ENCODE measurements at regions not wholly inside any gene's neighbourhood (a gene's known extent, or its start where the extent isn't known, plus 50 kb on each side); places are given as distances from the start of the nearest gene placed in this dataset.

DNA sequence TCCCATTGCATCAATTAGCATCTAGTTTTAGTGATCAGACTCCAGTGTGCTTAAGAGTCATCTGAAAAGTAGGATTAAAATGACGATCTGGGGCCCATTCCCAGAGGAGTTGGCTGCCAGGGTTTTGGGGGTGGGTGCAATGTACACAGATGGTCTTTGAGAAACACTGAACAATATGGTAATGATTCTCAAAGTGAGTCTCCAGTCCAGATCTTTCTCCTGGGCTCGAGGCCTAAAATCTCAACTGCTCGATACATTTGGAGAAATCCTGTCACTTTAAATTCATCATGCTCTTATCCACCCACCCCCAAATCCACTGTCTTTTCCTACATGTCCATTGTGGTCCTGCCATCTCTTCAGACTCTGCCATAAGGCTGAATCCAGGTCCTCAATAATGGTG is 80.7 kb upstream of the MYLIP start (continued):
- no peak for TF ChIP-seq CTCF (IDR thresholded peaks at IDR 0.05)
- no peak for TF ChIP-seq MEF2A (IDR thresholded peaks at IDR 0.05; ENCODE audit: borderline replicate concordance, low read depth)
- no peak for TF ChIP-seq GABPA (IDR thresholded peaks at IDR 0.05; ENCODE audit: low read depth)
- TF ChIP-seq IRF3 (IDR thresholded peaks at IDR 0.05; ENCODE audit: low read depth, low read length): no peak

DNA sequence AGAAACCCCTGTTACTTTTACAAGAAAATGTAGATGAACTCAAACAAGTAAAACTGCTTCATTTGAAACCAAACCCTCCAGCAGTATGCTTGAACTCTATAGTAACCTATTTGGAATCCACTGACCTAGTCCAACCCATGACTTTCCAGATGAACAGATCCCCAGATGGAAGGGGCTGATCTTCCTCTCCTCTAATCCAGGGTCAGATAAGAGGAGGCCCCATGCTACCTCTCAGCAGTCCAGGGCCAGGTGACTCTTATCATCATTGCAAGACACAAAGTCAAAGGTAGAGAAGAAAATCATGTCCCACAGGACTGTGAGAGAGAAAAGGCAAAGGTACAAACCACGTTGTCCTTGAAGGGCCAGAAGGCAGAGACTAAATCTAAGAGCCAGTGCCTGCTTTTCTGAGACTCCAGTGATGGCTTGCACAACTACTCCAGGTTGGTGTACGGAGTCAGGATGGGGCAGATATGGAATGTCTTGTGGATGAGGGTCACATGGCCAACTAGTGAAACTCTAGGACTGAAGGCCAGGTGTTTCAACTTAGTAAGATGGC is 81.4 kb upstream of the MYLIP start:
- H3K9me2 ChIP-seq: no peaks in the 10 kb centered on the region
- H3K4me3 ChIP-seq (ENCODE audit: low read depth in 2 of 2, low read length in 1 of 2): no peak overlapping the region
- H3F3A ChIP-seq (replicated peaks; ENCODE audit: insufficient read depth): no peaks in the 10 kb centered on the region
- H3K27ac ChIP-seq (ENCODE audit: low read depth in 2 of 2, low read length in 1 of 2): no peak overlapping the region
- H3K36me3 ChIP-seq (replicated peaks in 1 of 2; ENCODE audit: control insufficient read depth in 1 of 2, insufficient read depth in 2 of 2, low read length in 1 of 2): no peaks in the 10 kb centered on the region
- ChIA-PET CTCF (no interaction called here), POLR2A (no interaction called here)
- no peak for DNase-seq
- H2AFZ ChIP-seq (ENCODE audit: low read depth): no peak overlapping the region
- no peaks in the 10 kb centered on the region for H3K4me1 ChIP-seq (ENCODE audit: control insufficient read depth in 1 of 2, insufficient read depth in 2 of 2, low read depth in 1 of 2, low read length in 1 of 2)
- H3K27me3 ChIP-seq (ENCODE audit: insufficient read depth): no peaks in the 10 kb centered on the region
- WGBS (ENCODE audit: low lambda C conversion rate): 12% methylated on average over 2 of the region's 2 CpGs
- no peaks in the 10 kb centered on the region for H4K20me1 ChIP-seq (ENCODE audit: insufficient read depth)
- H3K4me2 ChIP-seq: no peak overlapping the region
- no peaks in the 10 kb centered on the region for H3K79me2 ChIP-seq (ENCODE audit: insufficient read depth)
- H3K9ac ChIP-seq: no peak overlapping the region
- H3K9me3 ChIP-seq: no peaks in the 10 kb centered on the region
- TF ChIP-seq CHD2 (IDR thresholded peaks at IDR 0.05; ENCODE audit: low read length, partially characterized antibody) (no peak), IRF3 (IDR thresholded peaks at IDR 0.05; ENCODE audit: low read depth, low read length) (no peak), YY1 (IDR thresholded peaks at IDR 0.05; ENCODE audit: low read depth) (no peak), GATA2 (CRISPR knock-in tag; IDR thresholded peaks at IDR 0.05) (no peak), TCF12 (IDR thresholded peaks at IDR 0.05) (no peak), RAD21 (IDR thresholded peaks at IDR 0.05; ENCODE audit: low read length) (no peak), ZBTB33 (IDR thresholded peaks at IDR 0.05; ENCODE audit: borderline replicate concordance, low read depth) (no peak), NRF1 (IDR thresholded peaks at IDR 0.05; ENCODE audit: low read depth, low read length) (no peak), SIN3A (IDR thresholded peaks at IDR 0.05; ENCODE audit: borderline replicate concordance, low read depth, low read length) (no peak), ELF1 (IDR thresholded peaks at IDR 0.05) (no peak), EZH2phosphoT487 (IDR thresholded peaks at IDR 0.05; ENCODE audit: borderline replicate concordance, low read depth) (no peak), EP300 (IDR thresholded peaks at IDR 0.05; ENCODE audit: borderline replicate concordance in 1 of 2, low read depth in 1 of 2, low read length in 1 of 2) (no peak), GABPA (IDR thresholded peaks at IDR 0.05; ENCODE audit: low read depth) (no peak), TEAD4 (IDR thresholded peaks at IDR 0.05; ENCODE audit: borderline replicate concordance, insufficient read depth) (no peak), RCOR1 (IDR thresholded peaks at IDR 0.05; ENCODE audit: low read length) (no peak)
- TF ChIP-seq, protein P1, sequence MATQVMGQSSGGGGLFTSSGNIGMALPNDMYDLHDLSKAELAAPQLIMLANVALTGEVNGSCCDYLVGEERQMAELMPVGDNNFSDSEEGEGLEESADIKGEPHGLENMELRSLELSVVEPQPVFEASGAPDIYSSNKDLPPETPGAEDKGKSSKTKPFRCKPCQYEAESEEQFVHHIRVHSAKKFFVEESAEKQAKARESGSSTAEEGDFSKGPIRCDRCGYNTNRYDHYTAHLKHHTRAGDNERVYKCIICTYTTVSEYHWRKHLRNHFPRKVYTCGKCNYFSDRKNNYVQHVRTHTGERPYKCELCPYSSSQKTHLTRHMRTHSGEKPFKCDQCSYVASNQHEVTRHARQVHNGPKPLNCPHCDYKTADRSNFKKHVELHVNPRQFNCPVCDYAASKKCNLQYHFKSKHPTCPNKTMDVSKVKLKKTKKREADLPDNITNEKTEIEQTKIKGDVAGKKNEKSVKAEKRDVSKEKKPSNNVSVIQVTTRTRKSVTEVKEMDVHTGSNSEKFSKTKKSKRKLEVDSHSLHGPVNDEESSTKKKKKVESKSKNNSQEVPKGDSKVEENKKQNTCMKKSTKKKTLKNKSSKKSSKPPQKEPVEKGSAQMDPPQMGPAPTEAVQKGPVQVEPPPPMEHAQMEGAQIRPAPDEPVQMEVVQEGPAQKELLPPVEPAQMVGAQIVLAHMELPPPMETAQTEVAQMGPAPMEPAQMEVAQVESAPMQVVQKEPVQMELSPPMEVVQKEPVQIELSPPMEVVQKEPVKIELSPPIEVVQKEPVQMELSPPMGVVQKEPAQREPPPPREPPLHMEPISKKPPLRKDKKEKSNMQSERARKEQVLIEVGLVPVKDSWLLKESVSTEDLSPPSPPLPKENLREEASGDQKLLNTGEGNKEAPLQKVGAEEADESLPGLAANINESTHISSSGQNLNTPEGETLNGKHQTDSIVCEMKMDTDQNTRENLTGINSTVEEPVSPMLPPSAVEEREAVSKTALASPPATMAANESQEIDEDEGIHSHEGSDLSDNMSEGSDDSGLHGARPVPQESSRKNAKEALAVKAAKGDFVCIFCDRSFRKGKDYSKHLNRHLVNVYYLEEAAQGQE (IDR thresholded peaks at IDR 0.05; ENCODE audit: low read depth, low read length): no peak
- TF ChIP-seq, protein P2, sequence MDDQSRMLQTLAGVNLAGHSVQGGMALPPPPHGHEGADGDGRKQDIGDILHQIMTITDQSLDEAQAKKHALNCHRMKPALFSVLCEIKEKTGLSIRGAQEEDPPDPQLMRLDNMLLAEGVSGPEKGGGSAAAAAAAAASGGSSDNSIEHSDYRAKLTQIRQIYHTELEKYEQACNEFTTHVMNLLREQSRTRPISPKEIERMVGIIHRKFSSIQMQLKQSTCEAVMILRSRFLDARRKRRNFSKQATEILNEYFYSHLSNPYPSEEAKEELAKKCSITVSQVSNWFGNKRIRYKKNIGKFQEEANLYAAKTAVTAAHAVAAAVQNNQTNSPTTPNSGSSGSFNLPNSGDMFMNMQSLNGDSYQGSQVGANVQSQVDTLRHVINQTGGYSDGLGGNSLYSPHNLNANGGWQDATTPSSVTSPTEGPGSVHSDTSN (IDR thresholded peaks at IDR 0.05): no peak
